Testis (tissue), 2 donors: ENCODE measurements at regions not wholly inside any gene's neighbourhood (a gene's known extent, or its start where the extent isn't known, plus 50 kb on each side); places are given as distances from the start of the nearest gene placed in this dataset.

Source experiments
- DNase-seq: peaks from one replicate; pipeline ENCODE4 v3.0.0-alpha.2; 2019
- H3K27ac ChIP-seq, 2 donors: fragments of 200-600 bp; sonication (generic); one replicate each; pipeline ENCODE4 v1.5.1; 2019
- H3K27me3 ChIP-seq: fragments of 200-600 bp; sonication (generic); one replicate; pipeline ENCODE4 v1.5.1; 2019
- H3K36me3 ChIP-seq: fragments of 200-600 bp; sonication (generic); one replicate; pipeline ENCODE4 v1.5.1; 2017; ENCODE audit warnings: low read depth; ENCODE audit errors: missing control alignments
- H3K4me1 ChIP-seq: fragments of 200-600 bp; sonication (generic); one replicate; pipeline ENCODE4 v1.5.1; 2019
- H3K4me3 ChIP-seq, 2 donors: fragments of 200-600 bp; sonication (generic); one replicate each; pipeline ENCODE4 v1.5.1; 2017 to 2019
- H3K9me3 ChIP-seq: fragments of 200-600 bp; sonication (generic); one replicate; pipeline ENCODE4 v1.5.1; 2017
- POLR2A ChIP-seq: fragments of 450-650 bp; IDR thresholded peaks from one replicate; pipeline ENCODE4 v1.6.1; 2017; ENCODE audit warnings: antibody characterized with exemption, mild to moderate bottlenecking, moderate library complexity
- WGBS, 2 donors: methylation state at CpG; one replicate each; pipeline ENCODE4 v1.1.5; 2018; 5-methylcytosine and 5-hydroxymethylcytosine counted together
- intact Hi-C: fragments of 100-400 bp; cut with DNase I; formaldehyde crosslinking; loops from one replicate; pipeline ENCODE4 v1.15.1; 2023; ENCODE audit warnings: low total_unique reads
- TF ChIP-seq, protein P1 (sequence below), 3 experiments: fragments of 450-650 bp in 2 of 3; fragments of 200-600 bp in 1 of 3; sonication (generic) in 1 of 3; IDR thresholded peaks; one replicate each; pipeline ENCODE4 v1.5.1; 2016 to 2019; ENCODE audit warnings: antibody characterized with exemption in 3 of 3, mild to moderate bottlenecking in 2 of 3, moderate library complexity in 1 of 3

DNA sequence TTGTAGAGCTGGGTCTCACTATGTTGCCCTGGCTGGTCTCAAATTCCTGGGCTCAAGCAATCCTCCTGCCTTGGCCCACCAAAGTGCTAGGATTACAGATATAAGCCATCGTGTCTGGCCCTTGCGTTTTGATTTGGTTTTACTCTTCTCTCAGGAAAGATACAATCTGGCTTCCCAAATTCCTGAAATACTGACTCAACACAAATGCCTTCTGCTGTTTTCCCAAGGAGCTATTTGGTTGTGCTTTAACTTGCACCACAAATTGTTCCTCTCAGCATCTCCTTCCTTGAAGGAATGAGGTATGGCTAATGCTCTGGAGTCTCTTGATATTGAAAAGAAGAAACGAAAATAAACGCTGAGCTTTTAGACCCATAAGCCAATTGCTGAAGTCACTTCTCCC lies 110.0 kb upstream of the PAX6 start:
- no peak for TF ChIP-seq POLR2A
- TF ChIP-seq, protein P1, sequence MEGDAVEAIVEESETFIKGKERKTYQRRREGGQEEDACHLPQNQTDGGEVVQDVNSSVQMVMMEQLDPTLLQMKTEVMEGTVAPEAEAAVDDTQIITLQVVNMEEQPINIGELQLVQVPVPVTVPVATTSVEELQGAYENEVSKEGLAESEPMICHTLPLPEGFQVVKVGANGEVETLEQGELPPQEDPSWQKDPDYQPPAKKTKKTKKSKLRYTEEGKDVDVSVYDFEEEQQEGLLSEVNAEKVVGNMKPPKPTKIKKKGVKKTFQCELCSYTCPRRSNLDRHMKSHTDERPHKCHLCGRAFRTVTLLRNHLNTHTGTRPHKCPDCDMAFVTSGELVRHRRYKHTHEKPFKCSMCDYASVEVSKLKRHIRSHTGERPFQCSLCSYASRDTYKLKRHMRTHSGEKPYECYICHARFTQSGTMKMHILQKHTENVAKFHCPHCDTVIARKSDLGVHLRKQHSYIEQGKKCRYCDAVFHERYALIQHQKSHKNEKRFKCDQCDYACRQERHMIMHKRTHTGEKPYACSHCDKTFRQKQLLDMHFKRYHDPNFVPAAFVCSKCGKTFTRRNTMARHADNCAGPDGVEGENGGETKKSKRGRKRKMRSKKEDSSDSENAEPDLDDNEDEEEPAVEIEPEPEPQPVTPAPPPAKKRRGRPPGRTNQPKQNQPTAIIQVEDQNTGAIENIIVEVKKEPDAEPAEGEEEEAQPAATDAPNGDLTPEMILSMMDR (IDR thresholded peaks at IDR 0.05), result no peak
- intact Hi-C loops, result no loop called here
- 62 to 77% methylated on average over 4 of the region's 4 CpGs for WGBS, 2 donors

DNA sequence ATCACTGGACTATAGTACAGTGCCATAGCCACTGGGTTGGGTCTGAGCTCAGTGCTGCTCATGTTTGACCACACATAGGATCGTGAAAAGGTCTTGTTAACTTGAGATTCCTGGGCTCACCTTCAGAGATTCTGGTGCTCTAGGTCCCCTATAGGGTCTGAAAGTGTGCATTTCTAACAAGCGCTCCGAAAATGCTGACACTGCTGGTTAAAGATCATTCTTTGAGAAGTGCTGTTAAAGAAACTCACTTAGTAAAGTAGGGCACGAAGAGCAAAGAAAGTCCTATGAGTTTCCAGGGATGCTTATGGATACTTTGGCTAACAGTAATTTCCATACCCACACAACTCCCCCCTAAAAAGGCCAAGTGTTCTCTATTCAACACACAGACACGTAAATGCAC lies 108.1 kb upstream of the PAX6 start:
- Histone ChIP-seq H3K27ac (no peak overlapping the region), H3K36me3 (no peaks in the 10 kb centered on the region), H3K27me3 (no peaks in the 10 kb centered on the region), H3K4me1 (no peaks in the 10 kb centered on the region), H3K4me3 (no peak overlapping the region), H3K9me3 (no peaks in the 10 kb centered on the region)
- no peak for DNase-seq
- intact Hi-C loops, result no loop called here
- no peak for TF ChIP-seq POLR2A
- TF ChIP-seq, protein P1 (IDR thresholded peaks at IDR 0.05), result no peak
- 80 to 88% methylated on average over 5 of the region's 5 CpGs for WGBS, 2 donors

More for the DNA sequence above, 110.0 kb upstream of the PAX6 start:
- no peaks in the 10 kb centered on the region for H3K27me3 ChIP-seq
- no peaks in the 10 kb centered on the region for H3K4me1 ChIP-seq
- H3K9me3 ChIP-seq, result no peaks in the 10 kb centered on the region
- no peak overlapping the region for H3K27ac ChIP-seq
- no peaks in the 10 kb centered on the region for H3K36me3 ChIP-seq
- no peak overlapping the region for H3K4me3 ChIP-seq
- DNase-seq, result no peak

DNA sequence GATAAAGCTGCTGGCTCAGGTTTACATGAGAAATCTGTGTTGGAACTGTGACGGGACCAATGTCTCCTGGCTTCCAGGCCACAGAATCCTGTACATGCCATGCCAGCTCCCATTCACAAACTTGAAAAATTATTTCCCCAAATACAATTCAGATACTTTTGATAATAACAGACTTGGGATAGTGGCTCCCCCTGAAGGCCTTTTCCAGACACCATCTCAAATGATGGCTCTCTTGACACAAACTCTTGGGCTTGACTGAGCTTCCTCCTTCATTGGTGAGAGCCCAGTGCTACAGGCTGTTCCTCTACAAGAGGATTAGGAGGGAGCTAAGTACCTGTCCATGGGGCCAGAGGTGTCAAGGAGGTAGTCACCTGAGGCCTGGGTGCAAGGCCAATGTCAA lies 104.7 kb upstream of the PAX6 start:
- no peak for DNase-seq
- Histone ChIP-seq H3K4me3 (no peak overlapping the region), H3K36me3 (no peaks in the 10 kb centered on the region), H3K27ac (no peak overlapping the region), H3K9me3 (no peaks in the 10 kb centered on the region), H3K27me3 (no peaks in the 10 kb centered on the region), H3K4me1 (no peaks in the 10 kb centered on the region)
- TF ChIP-seq, protein P1 (IDR thresholded peaks at IDR 0.05), result no peak
- 89 to 91% methylated on average over 1 of the region's 1 CpG for WGBS, 2 donors
- intact Hi-C loops, result no loop called here

DNA sequence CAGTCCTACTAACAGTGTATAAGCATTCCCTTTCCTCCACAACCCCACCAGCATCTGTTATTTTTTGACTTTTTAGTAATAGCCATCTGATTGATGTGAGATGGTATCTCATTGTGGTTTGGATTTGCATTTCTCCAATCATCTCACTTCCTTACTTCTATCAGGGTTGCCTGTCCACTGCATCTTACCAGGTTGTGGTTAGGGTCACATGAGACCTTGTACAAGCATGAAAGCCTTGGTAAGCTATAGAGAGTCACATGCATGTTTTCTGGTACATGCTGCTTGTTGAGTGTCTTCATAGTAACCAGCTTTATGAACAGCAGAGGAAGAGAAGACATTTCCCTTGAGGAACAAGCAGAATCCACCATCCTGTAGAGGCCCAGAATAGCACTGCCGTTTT lies 102.9 kb upstream of the PAX6 start:
- DNase-seq, result no peak
- H3K4me1 ChIP-seq, result no peaks in the 10 kb centered on the region
- no peak overlapping the region for H3K27ac ChIP-seq
- no peaks in the 10 kb centered on the region for H3K36me3 ChIP-seq
- H3K27me3 ChIP-seq, result no peaks in the 10 kb centered on the region
- no peak overlapping the region for H3K4me3 ChIP-seq
- 87 to 95% methylated on average over 1 of the region's 1 CpG for WGBS, 2 donors
- intact Hi-C loops, result no loop called here
- H3K9me3 ChIP-seq, result no peaks in the 10 kb centered on the region
- no peak for TF ChIP-seq POLR2A
- TF ChIP-seq, protein P1 (IDR thresholded peaks at IDR 0.05), result no peak

DNA sequence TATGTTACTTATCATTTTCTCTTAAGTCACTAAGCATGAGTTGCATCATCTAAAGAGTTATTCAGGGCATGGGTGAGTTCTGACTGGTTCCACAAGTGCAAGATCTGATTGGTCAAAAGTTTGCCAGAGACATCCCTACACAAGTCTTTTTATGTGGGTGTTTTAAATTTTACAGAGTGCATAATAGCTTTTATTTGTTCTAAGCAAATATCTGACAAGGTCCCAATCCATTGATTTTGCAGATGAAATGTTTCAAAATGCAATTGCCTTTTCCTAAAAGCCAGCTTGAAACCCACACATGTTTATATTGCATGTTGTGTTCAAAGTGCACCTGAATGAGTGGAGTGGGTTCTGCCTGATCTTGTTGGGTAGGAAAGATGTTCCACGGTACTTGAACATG lies 101.7 kb upstream of the PAX6 start:
- H3K27ac ChIP-seq, result no peak overlapping the region
- H3K4me1 ChIP-seq, result no peaks in the 10 kb centered on the region
- no peaks in the 10 kb centered on the region for H3K9me3 ChIP-seq
- TF ChIP-seq POLR2A, result no peak
- intact Hi-C loops, result no loop called here
- no peaks in the 10 kb centered on the region for H3K27me3 ChIP-seq
- H3K4me3 ChIP-seq, result no peak overlapping the region
- H3K36me3 ChIP-seq, result no peaks in the 10 kb centered on the region
- 80 to 96% methylated on average over 1 of the region's 1 CpG for WGBS, 2 donors
- no peak for DNase-seq
